LNCAP (cell line): ENCODE measurements at regions not wholly inside any gene's neighbourhood (a gene's known extent, or its start where the extent isn't known, plus 50 kb on each side); places are given as distances from the start of the nearest gene placed in this dataset.

ENCODE experiments used
- TF ChIP-seq, protein P1 (sequence below): fragments of 450-650 bp; IDR thresholded peaks from 2 replicates; pipeline ENCODE4 v1.5.1; 2017; ENCODE audit warnings: mild to moderate bottlenecking

DNA sequence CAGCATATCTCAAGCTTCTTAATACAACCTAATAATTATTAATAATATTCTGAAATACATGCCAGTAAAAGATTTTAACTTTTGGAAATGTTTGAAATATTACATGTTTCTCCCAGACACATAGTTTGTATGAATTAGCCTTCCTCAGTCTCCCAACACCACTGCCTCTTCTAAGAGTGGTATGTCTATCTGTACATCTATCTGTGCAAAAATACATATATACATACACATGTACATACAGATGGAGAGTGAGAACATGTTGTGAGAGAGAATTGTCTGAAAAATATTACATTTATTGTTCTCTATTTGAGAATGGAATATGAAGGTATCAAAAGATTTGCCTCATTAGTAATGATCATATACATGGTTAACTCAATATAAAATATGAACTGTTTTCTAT lies 1567.2 kb upstream of the PRR20A start:
- TF ChIP-seq, protein P1, sequence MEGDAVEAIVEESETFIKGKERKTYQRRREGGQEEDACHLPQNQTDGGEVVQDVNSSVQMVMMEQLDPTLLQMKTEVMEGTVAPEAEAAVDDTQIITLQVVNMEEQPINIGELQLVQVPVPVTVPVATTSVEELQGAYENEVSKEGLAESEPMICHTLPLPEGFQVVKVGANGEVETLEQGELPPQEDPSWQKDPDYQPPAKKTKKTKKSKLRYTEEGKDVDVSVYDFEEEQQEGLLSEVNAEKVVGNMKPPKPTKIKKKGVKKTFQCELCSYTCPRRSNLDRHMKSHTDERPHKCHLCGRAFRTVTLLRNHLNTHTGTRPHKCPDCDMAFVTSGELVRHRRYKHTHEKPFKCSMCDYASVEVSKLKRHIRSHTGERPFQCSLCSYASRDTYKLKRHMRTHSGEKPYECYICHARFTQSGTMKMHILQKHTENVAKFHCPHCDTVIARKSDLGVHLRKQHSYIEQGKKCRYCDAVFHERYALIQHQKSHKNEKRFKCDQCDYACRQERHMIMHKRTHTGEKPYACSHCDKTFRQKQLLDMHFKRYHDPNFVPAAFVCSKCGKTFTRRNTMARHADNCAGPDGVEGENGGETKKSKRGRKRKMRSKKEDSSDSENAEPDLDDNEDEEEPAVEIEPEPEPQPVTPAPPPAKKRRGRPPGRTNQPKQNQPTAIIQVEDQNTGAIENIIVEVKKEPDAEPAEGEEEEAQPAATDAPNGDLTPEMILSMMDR = no peak

DNA sequence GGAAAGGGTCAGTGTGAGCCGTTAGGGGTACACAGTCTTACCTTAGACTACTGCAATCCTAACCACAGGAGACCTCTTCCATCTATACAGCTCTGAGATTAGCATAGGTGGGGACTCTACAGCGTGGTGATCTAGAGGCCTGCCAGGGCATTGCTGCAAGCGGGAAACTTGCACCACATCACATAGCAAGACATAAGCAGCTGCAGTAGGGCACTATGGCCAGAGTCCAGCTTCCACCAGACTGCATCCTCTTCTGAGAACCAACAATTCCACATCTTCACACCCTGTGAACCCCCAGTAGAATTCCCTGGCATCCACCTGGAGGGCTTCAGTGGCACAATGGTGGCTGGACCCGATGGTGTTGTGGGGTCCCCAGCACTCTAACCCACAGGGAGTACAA lies 1564.3 kb upstream of the PRR20A start:
- TF ChIP-seq, protein P1 = no peak

DNA sequence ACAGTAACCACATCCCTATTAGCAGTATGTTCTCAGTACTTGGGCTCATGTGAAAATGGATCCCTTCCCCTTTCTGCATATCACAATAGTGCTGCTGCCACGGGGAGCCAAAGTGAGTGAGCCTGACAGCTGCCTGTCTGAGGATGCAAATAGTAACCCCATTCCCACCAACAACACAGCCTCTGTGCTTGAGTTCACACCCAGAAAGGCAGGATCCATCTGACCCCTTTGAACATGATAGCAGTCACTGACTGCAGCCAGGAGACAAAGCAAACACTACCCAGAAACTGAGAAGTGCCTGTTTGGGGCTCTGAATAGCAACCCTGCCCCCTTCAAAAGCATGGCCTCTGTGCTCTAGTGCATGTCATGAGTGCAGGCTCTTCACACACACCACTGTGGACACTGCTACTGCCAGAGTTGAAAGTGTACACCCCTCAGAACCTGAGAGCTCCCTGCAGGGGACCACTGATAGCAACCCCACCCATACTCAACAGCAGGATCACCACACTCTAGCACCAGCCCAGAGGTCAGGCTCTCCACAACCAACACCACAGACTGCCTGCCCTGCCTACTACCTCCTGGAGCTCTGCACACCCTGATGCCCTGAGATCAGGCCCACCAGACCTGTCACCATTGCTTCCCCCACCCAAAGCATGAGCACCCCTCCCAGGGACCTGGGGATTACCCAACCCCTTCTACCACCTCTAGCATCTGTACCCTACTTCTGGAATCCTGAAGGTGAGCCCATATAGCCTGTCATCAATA lies 1563.5 kb upstream of the PRR20A start:
- TF ChIP-seq, protein P1 = no peak

DNA sequence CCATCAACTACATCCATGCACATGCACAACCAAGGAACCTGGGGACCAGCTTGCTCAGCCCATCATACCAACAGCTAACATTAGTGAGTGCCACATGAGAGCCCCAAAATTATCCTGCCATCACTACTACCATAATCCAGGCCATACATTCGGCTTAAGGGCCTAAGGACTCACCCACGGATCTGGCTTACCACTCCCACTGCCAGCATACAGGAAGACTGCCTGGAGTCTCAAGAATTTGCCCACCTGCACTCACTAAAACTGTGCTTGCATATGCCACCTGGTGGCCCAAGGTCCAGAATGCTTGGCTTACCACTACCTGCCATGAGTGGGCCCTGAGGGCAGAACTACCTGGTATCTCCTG lies 1562.9 kb upstream of the PRR20A start:
- TF ChIP-seq, protein P1 = no peak

DNA sequence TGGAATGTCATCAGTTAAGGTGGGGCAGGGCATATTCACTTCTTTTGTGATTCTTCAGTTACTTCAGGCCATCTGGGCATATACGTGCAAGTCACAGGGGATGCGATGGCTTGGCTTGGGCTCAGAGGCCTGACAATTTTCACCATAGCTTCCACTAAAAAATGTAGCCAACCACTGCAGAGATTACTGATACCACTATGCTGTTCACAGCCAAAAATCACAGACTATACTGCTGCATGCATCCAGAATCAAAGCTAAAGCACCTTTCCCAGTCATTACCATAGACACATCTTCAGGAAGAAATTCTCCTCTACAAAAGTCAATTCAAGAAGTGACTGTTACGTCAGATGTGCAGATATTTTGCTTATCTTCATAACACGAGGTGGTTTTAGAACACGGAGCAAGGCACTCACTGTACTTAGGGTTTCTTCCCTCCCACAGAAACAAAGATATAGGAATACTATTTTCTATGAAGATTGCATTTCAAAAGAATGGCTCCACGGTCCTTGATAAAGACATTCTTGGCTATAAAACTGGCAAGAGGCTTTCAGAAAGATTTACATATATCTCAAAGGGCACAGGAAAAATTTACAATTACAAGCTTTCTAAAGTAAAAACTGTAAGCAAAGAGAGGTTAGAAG lies 1556.6 kb upstream of the PRR20A start:
- TF ChIP-seq, protein P1 = no peak

DNA sequence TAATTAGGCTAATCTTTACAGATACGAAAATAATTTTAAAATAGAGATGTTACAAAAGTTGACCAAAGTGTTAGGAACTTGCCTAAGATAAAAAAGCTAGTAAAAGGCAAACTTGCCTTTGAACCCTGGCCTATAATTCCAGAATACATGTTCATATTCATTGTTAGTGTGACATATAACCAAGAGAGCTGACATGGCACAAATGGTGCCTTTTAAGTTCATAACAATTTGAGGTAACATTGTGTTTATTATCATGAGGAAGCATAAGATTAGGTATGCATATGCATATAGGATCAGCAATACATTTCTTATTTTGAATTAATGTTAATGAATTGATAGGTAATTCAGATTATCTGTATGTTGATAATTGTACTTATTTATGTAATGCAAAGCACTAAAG lies 1537.9 kb upstream of the PRR20A start:
- TF ChIP-seq, protein P1 = no peak

DNA sequence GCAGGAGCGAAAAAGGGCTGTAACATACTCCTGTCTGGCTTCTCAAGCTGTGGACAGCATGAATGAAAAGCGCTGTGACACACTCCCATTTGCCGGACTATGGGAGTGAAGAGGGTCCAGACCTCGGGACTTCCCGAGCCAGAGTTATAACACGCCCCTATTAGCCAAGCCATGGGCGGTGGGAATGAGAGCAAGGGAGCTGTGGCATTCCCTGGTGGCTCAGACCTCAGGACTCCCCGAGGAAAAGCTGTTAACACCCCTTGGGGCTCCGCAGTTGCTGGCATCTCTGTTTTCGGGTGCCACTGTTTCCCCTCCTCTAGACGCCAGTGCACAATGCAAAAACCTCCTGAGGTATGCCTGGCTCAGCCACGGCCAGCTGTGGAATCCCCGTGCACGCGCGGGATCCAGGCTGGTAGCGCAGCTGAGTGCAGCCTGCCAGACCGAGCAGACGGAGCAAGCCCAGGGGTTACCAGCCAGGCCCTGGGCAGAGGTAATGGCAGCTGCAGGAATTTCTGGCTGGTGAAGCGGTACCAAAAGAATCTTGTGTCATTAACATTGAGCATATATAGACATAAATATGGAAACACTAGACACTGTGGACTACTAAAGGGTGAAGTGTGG lies 1534.6 kb upstream of the PRR20A start:
- TF ChIP-seq, protein P1 = no peak
